Thoracic aorta (tissue), 2 donors: ENCODE measurements at regions not wholly inside any gene's neighbourhood (a gene's known extent, or its start where the extent isn't known, plus 50 kb on each side); places are given as distances from the start of the nearest gene placed in this dataset.

Source experiments
- ATAC-seq: fragments of 150-250 bp; one replicate; pipeline ENCODE4 v1.8.0; 2017; ENCODE audit warnings: low read depth; ENCODE audit not compliant: insufficient number of reproducible peaks, low FRiP score
- DNase-seq: peaks from one replicate; pipeline ENCODE4 v3.0.0-alpha.2; 2020; ENCODE audit warnings: low spot score
- H3K27ac ChIP-seq, 2 donors: fragments of 200-600 bp; sonication (generic); 1 replicate in 1 of 2; 2 replicates in 1 of 2; pipeline ENCODE4 v1.5.1; 2016; ENCODE audit warnings: mild to moderate bottlenecking in 2 of 2, moderate library complexity in 2 of 2
- H3K27me3 ChIP-seq: fragments of 200-600 bp; sonication (generic); replicated peaks from 2 replicates; pipeline ENCODE4 v1.6.0; 2016; ENCODE audit warnings: mild to moderate bottlenecking; ENCODE audit not compliant: insufficient read depth
- H3K36me3 ChIP-seq: fragments of 200-600 bp; sonication (generic); one replicate; pipeline ENCODE4 v1.5.1; 2016
- H3K4me1 ChIP-seq, 2 donors: fragments of 200-600 bp; sonication (generic); 1 replicate in 1 of 2; 2 replicates in 1 of 2; pipeline versions ENCODE4 v1.5.1 to v1.6.0; 2016; ENCODE audit warnings: low read depth in 2 of 2, mild to moderate bottlenecking in 1 of 2; ENCODE audit not compliant: control insufficient read depth in 1 of 2
- H3K4me3 ChIP-seq: fragments of 200-600 bp; sonication (generic); 2 replicates; pipeline ENCODE4 v1.5.1; 2016; ENCODE audit warnings: mild to moderate bottlenecking
- H3K9me3 ChIP-seq: fragments of 200-600 bp; sonication (generic); 2 replicates; pipeline ENCODE4 v1.5.1; 2016
- TF ChIP-seq, protein P1 (sequence below): fragments of 200-600 bp; sonication (generic); IDR thresholded peaks from one replicate; pipeline ENCODE4 v1.5.1; 2019; ENCODE audit warnings: antibody characterized with exemption

DNA sequence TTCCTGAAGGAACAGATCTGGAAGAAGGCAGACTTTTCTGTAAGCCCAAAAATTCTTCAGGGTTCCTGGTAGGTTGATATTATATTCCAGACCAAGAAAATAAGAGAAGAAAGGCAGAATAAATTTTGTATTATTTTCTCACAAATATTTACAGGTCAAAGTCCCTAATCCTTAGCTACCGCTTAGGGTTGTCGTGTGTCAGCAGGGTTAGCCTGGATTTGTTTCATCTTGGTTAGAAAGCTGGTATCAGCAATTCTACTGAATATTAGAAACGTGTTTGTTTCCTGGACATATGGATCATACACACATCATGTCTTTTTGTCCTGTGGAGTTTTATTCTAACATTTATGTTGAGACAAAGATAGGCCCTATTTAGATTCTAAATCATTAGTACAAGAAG is 232.9 kb upstream of the CXXC4 start:
- H3K27ac ChIP-seq, result no peak overlapping the region
- H3K36me3 ChIP-seq, result no peaks in the 10 kb centered on the region
- H3K27me3 ChIP-seq, result no peaks in the 10 kb centered on the region
- no peak overlapping the region for H3K4me3 ChIP-seq
- no peaks in the 10 kb centered on the region for H3K9me3 ChIP-seq
- TF ChIP-seq, protein P1, sequence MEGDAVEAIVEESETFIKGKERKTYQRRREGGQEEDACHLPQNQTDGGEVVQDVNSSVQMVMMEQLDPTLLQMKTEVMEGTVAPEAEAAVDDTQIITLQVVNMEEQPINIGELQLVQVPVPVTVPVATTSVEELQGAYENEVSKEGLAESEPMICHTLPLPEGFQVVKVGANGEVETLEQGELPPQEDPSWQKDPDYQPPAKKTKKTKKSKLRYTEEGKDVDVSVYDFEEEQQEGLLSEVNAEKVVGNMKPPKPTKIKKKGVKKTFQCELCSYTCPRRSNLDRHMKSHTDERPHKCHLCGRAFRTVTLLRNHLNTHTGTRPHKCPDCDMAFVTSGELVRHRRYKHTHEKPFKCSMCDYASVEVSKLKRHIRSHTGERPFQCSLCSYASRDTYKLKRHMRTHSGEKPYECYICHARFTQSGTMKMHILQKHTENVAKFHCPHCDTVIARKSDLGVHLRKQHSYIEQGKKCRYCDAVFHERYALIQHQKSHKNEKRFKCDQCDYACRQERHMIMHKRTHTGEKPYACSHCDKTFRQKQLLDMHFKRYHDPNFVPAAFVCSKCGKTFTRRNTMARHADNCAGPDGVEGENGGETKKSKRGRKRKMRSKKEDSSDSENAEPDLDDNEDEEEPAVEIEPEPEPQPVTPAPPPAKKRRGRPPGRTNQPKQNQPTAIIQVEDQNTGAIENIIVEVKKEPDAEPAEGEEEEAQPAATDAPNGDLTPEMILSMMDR, result no peak
- ATAC-seq, result no peak
- DNase-seq, result no peak
- peaks cover 0 to 6% of the 10 kb centered on the region in 2 donors for H3K4me1 ChIP-seq

DNA sequence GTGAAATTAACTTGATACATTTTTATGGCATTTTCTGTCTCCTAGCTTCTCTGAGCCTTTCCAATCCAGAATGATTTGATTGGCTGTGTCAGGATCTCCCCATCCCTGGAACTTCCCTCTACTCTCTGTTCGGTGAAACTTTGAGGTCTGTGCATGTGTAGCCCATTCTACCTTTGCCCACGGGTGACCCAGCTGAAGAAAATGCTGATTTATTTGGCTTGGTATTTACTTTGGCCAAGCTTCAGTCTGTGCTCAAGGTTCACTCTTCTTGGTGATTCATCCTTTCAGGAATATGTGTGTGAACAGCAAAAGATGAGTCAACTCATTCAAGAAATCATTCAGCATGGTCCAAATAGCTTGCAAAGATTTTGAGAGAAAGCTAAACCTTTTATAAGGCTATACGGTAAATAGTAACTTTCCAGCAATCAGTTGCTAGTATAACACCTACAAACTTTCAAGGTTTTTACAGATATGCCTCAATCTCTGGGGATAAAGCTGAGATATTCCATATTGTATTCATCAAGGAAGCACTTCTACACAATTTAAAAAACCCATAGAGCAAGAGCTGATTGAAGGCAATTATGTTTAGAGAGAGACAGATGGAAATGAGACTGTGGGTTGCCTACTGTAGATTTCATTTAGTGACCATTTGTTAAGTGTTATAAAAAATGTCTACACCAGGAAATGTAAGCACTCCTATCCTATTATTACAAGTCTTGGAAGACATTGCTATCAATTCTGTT is 233.9 kb upstream of the CXXC4 start:
- no peaks in the 10 kb centered on the region for H3K36me3 ChIP-seq
- H3K27me3 ChIP-seq, result no peaks in the 10 kb centered on the region
- TF ChIP-seq, protein P1, result no peak
- peaks cover 0 to 6% of the 10 kb centered on the region in 2 donors for H3K4me1 ChIP-seq
- no peak overlapping the region for H3K4me3 ChIP-seq
- DNase-seq (no peak), ATAC-seq (no peak)
- no peak overlapping the region for H3K27ac ChIP-seq
- H3K9me3 ChIP-seq, result no peaks in the 10 kb centered on the region

DNA sequence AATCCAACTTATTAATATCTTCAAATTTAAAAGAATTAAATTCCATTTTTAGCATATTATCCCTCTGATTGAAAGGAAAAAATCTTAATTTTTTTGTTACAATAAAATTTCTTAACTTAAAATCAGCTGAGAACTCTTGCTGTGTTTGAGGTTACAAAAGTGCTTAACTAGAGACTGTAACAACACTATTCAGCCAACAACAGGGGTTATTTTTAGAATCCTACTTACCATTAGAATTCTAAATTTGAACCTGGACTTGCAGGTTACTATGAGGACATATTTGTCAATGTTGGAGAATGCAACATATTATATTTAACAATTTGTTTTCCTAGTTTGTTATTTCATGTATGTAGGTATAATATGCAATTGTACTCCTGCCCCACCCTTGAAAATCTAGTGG is 238.1 kb upstream of the CXXC4 start:
- H3K27me3 ChIP-seq, result no peaks in the 10 kb centered on the region
- peaks cover 0 to 6% of the 10 kb centered on the region in 2 donors for H3K4me1 ChIP-seq
- TF ChIP-seq, protein P1, result no peak
- no peak overlapping the region for H3K27ac ChIP-seq
- no peaks in the 10 kb centered on the region for H3K9me3 ChIP-seq
- H3K36me3 ChIP-seq, result no peaks in the 10 kb centered on the region
- ATAC-seq, result no peak
- no peak for DNase-seq
- no peak overlapping the region for H3K4me3 ChIP-seq

DNA sequence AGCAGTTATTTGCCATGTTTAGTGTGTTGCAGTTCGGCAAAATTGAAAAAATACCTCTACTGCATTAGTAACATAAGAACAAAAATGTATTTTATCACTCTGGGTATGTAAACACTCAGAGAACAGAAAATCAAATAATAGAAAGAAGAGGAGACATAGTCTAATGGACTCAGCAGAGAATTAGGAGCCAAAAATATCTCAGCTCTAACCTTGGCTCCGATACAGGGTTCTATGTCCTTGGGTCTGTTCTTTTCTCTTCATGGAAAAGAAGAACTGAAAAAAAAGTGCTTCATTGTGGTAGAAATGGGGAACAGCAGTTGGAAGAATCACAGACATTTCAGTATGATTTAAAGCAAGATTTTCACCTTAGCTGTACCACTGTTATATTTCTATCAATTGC is 240.5 kb upstream of the CXXC4 start:
- Histone ChIP-seq H3K36me3 (no peaks in the 10 kb centered on the region), H3K27me3 (no peaks in the 10 kb centered on the region), H3K4me3 (no peak overlapping the region), H3K9me3 (no peaks in the 10 kb centered on the region), H3K4me1 (no peaks in the 10 kb centered on the region), H3K27ac (no peak overlapping the region)
- no peak for ATAC-seq
- TF ChIP-seq, protein P1, result no peak
- DNase-seq, result no peak

DNA sequence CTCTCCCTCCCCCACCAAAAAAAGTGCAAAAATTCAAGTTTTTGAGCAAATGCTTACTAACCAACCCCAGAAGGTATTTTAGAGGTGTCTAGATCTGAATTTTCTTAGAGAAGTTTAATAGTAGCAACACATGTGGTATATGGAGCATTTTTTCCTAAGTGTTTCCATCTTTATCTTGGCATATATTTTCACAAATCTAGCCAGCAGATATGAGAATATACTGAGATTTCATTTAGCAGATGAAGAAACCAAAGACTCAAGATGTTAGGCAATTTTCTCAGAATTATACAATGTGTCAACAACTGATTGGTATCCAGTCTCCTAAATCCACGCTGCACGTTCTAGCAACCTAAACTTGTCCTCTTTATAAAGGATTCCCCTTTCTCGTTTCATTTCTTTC is 245.5 kb upstream of the CXXC4 start:
- H3K27ac ChIP-seq, result no peak overlapping the region
- no peaks in the 10 kb centered on the region for H3K9me3 ChIP-seq
- no peaks in the 10 kb centered on the region for H3K27me3 ChIP-seq
- TF ChIP-seq, protein P1, result no peak
- H3K36me3 ChIP-seq, result no peaks in the 10 kb centered on the region
- no peak overlapping the region for H3K4me3 ChIP-seq
- no peaks in the 10 kb centered on the region for H3K4me1 ChIP-seq
- ATAC-seq (no peak), DNase-seq (no peak)
